ENCODE measurements at regions not wholly inside any gene's neighbourhood (a gene's known extent, or its start where the extent isn't known, plus 50 kb on each side); places are given as distances from the start of the nearest gene placed in this dataset.

- no peak overlapping the region for H3K27ac Mint-ChIP-seq
- no peaks in the 10 kb centered on the region for H3K9me3 Mint-ChIP-seq (ENCODE audit: low read depth)
- TF ChIP-seq, protein P1, sequence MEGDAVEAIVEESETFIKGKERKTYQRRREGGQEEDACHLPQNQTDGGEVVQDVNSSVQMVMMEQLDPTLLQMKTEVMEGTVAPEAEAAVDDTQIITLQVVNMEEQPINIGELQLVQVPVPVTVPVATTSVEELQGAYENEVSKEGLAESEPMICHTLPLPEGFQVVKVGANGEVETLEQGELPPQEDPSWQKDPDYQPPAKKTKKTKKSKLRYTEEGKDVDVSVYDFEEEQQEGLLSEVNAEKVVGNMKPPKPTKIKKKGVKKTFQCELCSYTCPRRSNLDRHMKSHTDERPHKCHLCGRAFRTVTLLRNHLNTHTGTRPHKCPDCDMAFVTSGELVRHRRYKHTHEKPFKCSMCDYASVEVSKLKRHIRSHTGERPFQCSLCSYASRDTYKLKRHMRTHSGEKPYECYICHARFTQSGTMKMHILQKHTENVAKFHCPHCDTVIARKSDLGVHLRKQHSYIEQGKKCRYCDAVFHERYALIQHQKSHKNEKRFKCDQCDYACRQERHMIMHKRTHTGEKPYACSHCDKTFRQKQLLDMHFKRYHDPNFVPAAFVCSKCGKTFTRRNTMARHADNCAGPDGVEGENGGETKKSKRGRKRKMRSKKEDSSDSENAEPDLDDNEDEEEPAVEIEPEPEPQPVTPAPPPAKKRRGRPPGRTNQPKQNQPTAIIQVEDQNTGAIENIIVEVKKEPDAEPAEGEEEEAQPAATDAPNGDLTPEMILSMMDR (IDR thresholded peaks at IDR 0.05; ENCODE audit: unreplicated experiment), result no peak
- H3K27me3 Mint-ChIP-seq, result peaks cover 11% of the 10 kb centered on the region
- no peaks in the 10 kb centered on the region for H3K36me3 Mint-ChIP-seq (ENCODE audit: insufficient read depth)
- DNase-seq (ENCODE audit: low spot score, unreplicated experiment), result no peak
- H3K4me1 Mint-ChIP-seq (ENCODE audit: low read depth), result peaks cover 4% of the 10 kb centered on the region
- no peak overlapping the region for H3K4me3 Mint-ChIP-seq (ENCODE audit: low read depth)
Measured at GRCh38 chr2:234705108-234705507, 208.2 kb upstream of the ARL4C start.

- TF ChIP-seq, protein P1 (IDR thresholded peaks at IDR 0.05; ENCODE audit: unreplicated experiment), result no peak
- Mint-ChIP-seq H3K4me3 (ENCODE audit: low read depth) (no peak overlapping the region), H3K4me1 (ENCODE audit: low read depth) (peaks cover 4% of the 10 kb centered on the region), H3K9me3 (ENCODE audit: low read depth) (peaks cover 4% of the 10 kb centered on the region), H3K36me3 (ENCODE audit: insufficient read depth) (no peaks in the 10 kb centered on the region), H3K27ac (no peak overlapping the region), H3K27me3 (peaks cover 8% of the 10 kb centered on the region)
- no peak for DNase-seq (ENCODE audit: low spot score, unreplicated experiment)
Measured at GRCh38 chr2:234703258-234703657, 206.4 kb upstream of the ARL4C start.

DNA sequence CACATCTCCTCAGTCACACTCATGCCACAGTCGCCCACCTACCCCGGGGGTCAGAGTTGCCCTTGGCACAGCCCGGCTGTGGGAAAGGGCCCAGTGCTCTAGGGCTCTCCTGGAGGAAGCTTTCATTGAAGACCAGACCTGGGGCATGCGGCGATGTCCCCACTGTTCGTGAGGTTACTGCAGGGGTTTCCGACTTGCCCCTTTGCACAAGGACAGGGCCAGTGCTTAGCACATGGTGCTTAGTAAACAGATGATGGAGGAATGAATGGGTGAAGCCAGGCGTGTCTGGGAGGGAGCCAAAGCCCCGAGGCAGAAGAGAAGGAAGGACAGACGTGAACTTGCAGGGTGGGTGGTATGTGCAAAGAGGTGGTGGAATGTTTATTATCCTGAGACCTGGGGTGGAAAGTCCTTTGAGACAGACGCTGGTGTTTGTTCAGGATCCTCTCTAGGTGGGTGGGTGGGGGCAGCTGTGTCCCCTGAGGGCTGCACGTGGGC is 205.9 kb upstream of the ARL4C start:
- Mint-ChIP-seq H3K4me3 (ENCODE audit: low read depth) (no peak overlapping the region), H3K36me3 (ENCODE audit: insufficient read depth) (peaks cover 1% of the 10 kb centered on the region), H3K4me1 (ENCODE audit: low read depth) (peaks cover 4% of the 10 kb centered on the region), H3K27ac (peak overlapping the region; percentile 5), H3K9me3 (ENCODE audit: low read depth) (peaks cover 8% of the 10 kb centered on the region), H3K27me3 (peaks cover 8% of the 10 kb centered on the region)
- TF ChIP-seq, protein P1 (IDR thresholded peaks at IDR 0.05; ENCODE audit: unreplicated experiment), result no peak
- no peak for DNase-seq (ENCODE audit: low spot score, unreplicated experiment)

DNA sequence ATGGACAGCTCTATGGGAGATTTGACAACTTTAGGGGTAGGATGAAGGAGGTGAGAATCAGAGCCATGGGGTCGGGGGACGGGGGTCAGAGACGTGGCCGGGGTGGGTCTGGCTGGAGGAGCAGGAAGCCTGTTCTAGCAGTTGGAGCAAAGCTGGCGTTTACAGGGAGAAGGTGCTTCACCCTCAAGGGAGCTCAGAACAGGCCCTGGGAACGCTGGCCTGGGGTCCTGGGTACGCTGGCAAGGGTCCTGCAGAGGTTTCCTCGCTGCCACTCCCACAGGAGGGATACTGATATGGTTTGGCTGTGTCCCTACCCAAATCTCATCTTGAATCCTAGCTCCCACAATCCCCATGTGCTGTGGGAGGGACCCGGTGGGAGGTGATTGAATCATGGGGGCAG is 205.0 kb upstream of the ARL4C start:
- no peak for DNase-seq (ENCODE audit: low spot score, unreplicated experiment)
- H3K27me3 Mint-ChIP-seq, result peaks cover 8% of the 10 kb centered on the region
- H3K36me3 Mint-ChIP-seq (ENCODE audit: insufficient read depth), result peaks cover 4% of the 10 kb centered on the region
- TF ChIP-seq, protein P1 (IDR thresholded peaks at IDR 0.05; ENCODE audit: unreplicated experiment), result no peak
- H3K9me3 Mint-ChIP-seq (ENCODE audit: low read depth), result peaks cover 12% of the 10 kb centered on the region
- H3K4me3 Mint-ChIP-seq (ENCODE audit: low read depth), result no peak overlapping the region
- H3K4me1 Mint-ChIP-seq (ENCODE audit: low read depth), result peaks cover 4% of the 10 kb centered on the region
- no peak overlapping the region for H3K27ac Mint-ChIP-seq

DNA sequence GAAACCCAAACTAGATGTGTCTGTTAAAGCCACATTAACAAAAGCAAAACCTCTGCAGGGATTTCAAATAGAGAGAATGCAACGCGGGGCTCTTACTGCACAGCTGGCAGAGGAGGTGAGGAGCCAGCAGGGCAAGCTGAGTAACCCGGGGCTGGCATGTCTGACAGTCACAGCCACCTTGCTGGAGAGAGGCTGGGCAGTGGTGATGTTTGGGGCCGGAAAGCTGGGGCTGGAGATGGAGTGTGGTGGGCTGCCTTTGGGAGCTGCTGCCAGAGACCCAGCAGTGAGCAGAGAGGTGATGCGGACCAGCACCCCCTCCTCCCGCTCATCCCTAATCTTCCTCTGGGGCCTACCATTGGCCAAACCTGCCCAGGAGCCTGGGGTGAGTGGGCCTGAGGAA is 204.5 kb upstream of the ARL4C start:
- H3K27me3 Mint-ChIP-seq, result peaks cover 8% of the 10 kb centered on the region
- H3K36me3 Mint-ChIP-seq (ENCODE audit: insufficient read depth), result peaks cover 6% of the 10 kb centered on the region
- H3K9me3 Mint-ChIP-seq (ENCODE audit: low read depth), result peaks cover 16% of the 10 kb centered on the region
- no peak for DNase-seq (ENCODE audit: low spot score, unreplicated experiment)
- no peak overlapping the region for H3K4me3 Mint-ChIP-seq (ENCODE audit: low read depth)
- no peak overlapping the region for H3K27ac Mint-ChIP-seq
- TF ChIP-seq, protein P1 (IDR thresholded peaks at IDR 0.05; ENCODE audit: unreplicated experiment), result no peak
- H3K4me1 Mint-ChIP-seq (ENCODE audit: low read depth), result peaks cover 4% of the 10 kb centered on the region

All from progenitor cell of endocrine pancreas (in vitro differentiated cells).